ENCODE measurements at regions not wholly inside any gene's neighbourhood (a gene's known extent, or its start where the extent isn't known, plus 50 kb on each side); places are given as distances from the start of the nearest gene placed in this dataset.

DNA sequence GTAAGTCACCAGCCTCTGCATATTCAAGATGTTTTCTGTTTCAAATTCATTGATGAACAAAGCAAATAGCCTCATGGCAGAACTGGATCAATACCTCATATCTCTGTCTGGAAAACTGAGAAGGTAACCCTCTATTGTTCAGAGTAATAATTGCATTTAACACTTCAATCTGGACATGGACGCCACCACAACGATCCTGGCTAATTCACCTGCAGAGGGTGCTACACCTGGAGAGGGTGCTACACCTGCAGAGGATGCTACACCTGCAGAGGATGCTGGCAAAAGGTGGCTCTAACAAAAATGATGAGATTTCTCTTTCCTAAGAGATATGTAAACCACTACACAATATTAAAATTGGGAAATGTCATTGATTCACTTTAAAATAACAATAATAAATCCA is 183.1 kb upstream of the HNRNPA3 start:
- H3K27ac ChIP-seq = no peak overlapping the region
- H3K27me3 ChIP-seq (replicated peaks) = no peaks in the 10 kb centered on the region
- in situ Hi-C loops (cut with HindIII; ENCODE audit: low pct_ligation_motif_present, low sequenced_read_pairs) = no loop called here
- TF ChIP-seq, protein P1, sequence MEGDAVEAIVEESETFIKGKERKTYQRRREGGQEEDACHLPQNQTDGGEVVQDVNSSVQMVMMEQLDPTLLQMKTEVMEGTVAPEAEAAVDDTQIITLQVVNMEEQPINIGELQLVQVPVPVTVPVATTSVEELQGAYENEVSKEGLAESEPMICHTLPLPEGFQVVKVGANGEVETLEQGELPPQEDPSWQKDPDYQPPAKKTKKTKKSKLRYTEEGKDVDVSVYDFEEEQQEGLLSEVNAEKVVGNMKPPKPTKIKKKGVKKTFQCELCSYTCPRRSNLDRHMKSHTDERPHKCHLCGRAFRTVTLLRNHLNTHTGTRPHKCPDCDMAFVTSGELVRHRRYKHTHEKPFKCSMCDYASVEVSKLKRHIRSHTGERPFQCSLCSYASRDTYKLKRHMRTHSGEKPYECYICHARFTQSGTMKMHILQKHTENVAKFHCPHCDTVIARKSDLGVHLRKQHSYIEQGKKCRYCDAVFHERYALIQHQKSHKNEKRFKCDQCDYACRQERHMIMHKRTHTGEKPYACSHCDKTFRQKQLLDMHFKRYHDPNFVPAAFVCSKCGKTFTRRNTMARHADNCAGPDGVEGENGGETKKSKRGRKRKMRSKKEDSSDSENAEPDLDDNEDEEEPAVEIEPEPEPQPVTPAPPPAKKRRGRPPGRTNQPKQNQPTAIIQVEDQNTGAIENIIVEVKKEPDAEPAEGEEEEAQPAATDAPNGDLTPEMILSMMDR (IDR thresholded peaks at IDR 0.05; ENCODE audit: low read depth, low read length, missing control alignments) = no peak
- DNase-seq = no peak
- no peaks in the 10 kb centered on the region for H3K36me3 ChIP-seq (replicated peaks)
- H3K4me3 ChIP-seq (ENCODE audit: low read depth, low read length) = no peak overlapping the region

DNA sequence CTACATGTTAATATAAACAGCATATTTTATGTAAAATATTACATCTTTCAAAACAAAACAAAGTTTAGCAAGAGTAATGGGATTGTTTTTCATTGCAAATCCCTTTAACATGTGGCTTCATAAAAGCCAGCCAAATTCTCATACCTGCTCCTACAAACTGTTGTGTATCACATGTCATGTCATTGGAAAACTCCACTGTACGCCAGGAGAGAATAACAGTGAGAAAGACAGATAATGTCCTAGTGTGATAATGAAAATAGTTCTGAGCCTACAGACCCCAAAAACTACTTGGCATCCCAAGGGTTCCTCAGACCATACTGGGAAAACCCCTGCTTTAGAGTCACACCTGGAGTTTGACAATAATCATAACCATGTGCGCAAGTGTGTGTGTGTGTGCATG is 182.7 kb upstream of the HNRNPA3 start:
- TF ChIP-seq, protein P1 (IDR thresholded peaks at IDR 0.05; ENCODE audit: low read depth, low read length, missing control alignments) = no peak
- Histone ChIP-seq H3K4me3 (ENCODE audit: low read depth, low read length) (no peak overlapping the region), H3K27ac (no peak overlapping the region), H3K27me3 (replicated peaks) (no peaks in the 10 kb centered on the region), H3K36me3 (replicated peaks) (no peaks in the 10 kb centered on the region)
- DNase-seq = no peak
- in situ Hi-C loops (cut with HindIII; ENCODE audit: low pct_ligation_motif_present, low sequenced_read_pairs) = no loop called here

DNA sequence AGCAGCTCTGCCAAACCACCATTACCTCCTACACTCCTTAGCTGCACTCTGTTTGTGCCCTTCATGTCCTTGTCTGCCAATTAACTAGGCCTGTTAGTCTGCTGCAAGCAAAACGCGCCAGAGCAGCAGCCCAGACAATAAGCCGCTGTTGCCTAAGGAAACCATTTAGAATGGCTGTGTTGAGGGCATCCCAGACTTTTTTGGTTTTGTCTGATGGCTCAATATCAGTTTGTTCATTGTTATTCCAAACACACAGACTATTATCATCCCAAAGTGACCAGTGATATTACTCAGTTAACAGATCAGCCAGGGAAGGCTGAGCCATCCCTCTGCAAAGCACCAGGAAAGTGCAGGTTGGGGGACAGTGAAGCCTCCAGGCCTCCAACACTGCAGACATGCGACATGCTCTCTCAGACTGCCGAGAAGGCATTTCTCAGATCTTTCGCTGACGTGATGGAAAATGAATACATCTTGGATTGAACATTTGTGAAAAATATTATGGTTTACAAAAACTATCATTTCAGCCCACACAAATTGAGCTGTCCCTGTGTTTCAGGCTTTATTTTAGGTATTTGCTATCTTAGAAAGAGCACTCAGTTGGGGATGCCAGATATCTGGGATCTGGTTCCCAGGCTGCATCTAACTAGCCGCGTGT is 182.0 kb upstream of the HNRNPA3 start:
- H3K27ac ChIP-seq = no peak overlapping the region
- H3K36me3 ChIP-seq (replicated peaks) = no peaks in the 10 kb centered on the region
- in situ Hi-C loops (cut with HindIII; ENCODE audit: low pct_ligation_motif_present, low sequenced_read_pairs) = no loop called here
- TF ChIP-seq, protein P1 (IDR thresholded peaks at IDR 0.05; ENCODE audit: low read depth, low read length, missing control alignments) = no peak
- no peak for DNase-seq
- no peak overlapping the region for H3K4me3 ChIP-seq (ENCODE audit: low read depth, low read length)
- no peaks in the 10 kb centered on the region for H3K27me3 ChIP-seq (replicated peaks)

DNA sequence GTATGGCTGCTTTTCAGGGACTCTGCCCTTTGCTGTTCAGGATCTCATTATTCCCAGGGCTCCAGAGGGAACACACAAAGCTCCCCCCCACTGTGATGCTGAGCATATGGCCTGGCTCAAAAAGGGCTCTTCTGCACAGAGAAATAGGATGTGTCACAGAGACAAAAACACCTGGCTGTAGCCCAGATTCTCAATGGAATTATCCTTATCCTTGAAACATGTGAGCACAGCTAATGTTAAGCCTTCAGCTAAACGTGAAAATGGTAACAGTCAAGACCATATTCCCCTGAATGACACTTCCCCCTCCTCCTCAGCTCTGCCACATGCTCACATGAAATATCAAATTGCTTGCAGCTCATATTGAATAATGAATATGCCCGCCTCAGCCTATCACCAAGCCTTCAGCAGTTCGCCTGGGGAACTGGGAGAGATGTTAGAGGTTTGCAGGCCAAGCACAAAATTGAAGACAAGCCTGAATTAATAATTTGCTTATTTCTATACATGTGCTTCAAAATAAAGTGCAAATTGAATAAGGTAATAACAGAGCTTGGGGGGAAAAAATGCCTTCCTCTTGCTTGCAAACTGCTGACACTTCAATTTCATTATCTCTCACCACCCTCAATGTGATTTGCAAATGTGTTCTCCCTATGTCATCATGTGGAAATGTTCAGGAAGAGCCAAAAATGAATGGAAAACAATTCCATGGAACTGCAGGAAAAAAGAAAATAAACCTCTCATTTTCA is 181.0 kb upstream of the HNRNPA3 start:
- TF ChIP-seq, protein P1 (IDR thresholded peaks at IDR 0.05; ENCODE audit: low read depth, low read length, missing control alignments) = no peak
- no peak for DNase-seq
- H3K36me3 ChIP-seq (replicated peaks) = no peaks in the 10 kb centered on the region
- no peak overlapping the region for H3K4me3 ChIP-seq (ENCODE audit: low read depth, low read length)
- in situ Hi-C loops (cut with HindIII; ENCODE audit: low pct_ligation_motif_present, low sequenced_read_pairs) = no loop called here
- no peak overlapping the region for H3K27ac ChIP-seq
- no peaks in the 10 kb centered on the region for H3K27me3 ChIP-seq (replicated peaks)

DNA sequence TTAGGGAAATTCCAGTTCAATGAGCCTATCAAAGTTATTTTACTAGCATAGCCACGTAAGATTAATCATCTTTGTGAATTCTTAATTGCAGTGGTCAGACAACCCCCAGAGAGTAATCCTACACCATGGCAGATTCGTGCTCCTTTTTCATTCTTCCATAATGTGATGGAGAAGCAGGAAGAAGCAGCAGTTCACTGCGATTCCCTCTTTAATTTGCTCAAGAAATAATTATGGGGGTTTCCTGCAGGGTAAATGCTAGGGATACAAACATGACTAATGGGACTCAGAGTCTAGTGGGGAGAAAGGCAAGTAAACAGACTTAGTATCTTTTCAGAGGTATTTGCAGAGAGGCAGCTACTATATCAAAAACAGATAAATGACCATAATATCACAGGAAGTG is 175.8 kb upstream of the HNRNPA3 start:
- TF ChIP-seq, protein P1 (IDR thresholded peaks at IDR 0.05; ENCODE audit: low read depth, low read length, missing control alignments) = no peak
- Histone ChIP-seq H3K27ac (no peak overlapping the region), H3K27me3 (replicated peaks) (no peaks in the 10 kb centered on the region), H3K36me3 (replicated peaks) (no peaks in the 10 kb centered on the region), H3K4me3 (ENCODE audit: low read depth, low read length) (no peak overlapping the region)
- no peak for DNase-seq
- in situ Hi-C loops (cut with HindIII; ENCODE audit: low pct_ligation_motif_present, low sequenced_read_pairs) = no loop called here
